ENCODE measurements at regions not wholly inside any gene's neighbourhood (a gene's known extent, or its start where the extent isn't known, plus 50 kb on each side); places are given as distances from the start of the nearest gene placed in this dataset.

GRCh38 chr14:54129850-54130640, 173.4 kb upstream of the BMP4 start:
- no peak for DNase-seq (ENCODE audit: low spot score in 2 of 2)
- intact Hi-C loops (cut with DNase I): loop anchor here (5.0 kb wide), 1 partner anchor 43 kb away; no protein-coding TSS in a partner anchor
- H3K27me3 ChIP-seq: no peaks in the 10 kb centered on the region
- TF ChIP-seq CTCF (IDR thresholded peaks at IDR 0.05): no peak
- H3K4me3 ChIP-seq: no peak overlapping the region
- no peaks in the 10 kb centered on the region for H3K4me1 ChIP-seq
- H3K9me3 ChIP-seq: no peaks in the 10 kb centered on the region
- no peaks in the 10 kb centered on the region for H3K36me3 ChIP-seq
- H3K27ac ChIP-seq: no peak overlapping the region

- no peak overlapping the region for H3K4me3 ChIP-seq
- DNase-seq (ENCODE audit: low spot score in 2 of 2): no peak
- H3K36me3 ChIP-seq: no peaks in the 10 kb centered on the region
- intact Hi-C loops (cut with DNase I): no loop called here
- no peaks in the 10 kb centered on the region for H3K9me3 ChIP-seq
- no peaks in the 10 kb centered on the region for H3K27me3 ChIP-seq
- no peaks in the 10 kb centered on the region for H3K4me1 ChIP-seq
- H3K27ac ChIP-seq: no peak overlapping the region
- TF ChIP-seq CTCF (IDR thresholded peaks at IDR 0.05): no peak
Observed at GRCh38 chr14:54132496-54132895, 175.9 kb upstream of the BMP4 start.

GRCh38 chr14:54133896-54134295, 177.3 kb upstream of the BMP4 start:
- TF ChIP-seq CTCF (IDR thresholded peaks at IDR 0.05): no peak
- Histone ChIP-seq H3K36me3 (no peaks in the 10 kb centered on the region), H3K4me3 (no peak overlapping the region), H3K27me3 (no peaks in the 10 kb centered on the region), H3K9me3 (no peaks in the 10 kb centered on the region), H3K27ac (no peak overlapping the region), H3K4me1 (no peaks in the 10 kb centered on the region)
- no peak for DNase-seq (ENCODE audit: low spot score in 2 of 2)
- intact Hi-C loops (cut with DNase I): no loop called here

- no peaks in the 10 kb centered on the region for H3K4me1 ChIP-seq
- no peaks in the 10 kb centered on the region for H3K27me3 ChIP-seq
- H3K27ac ChIP-seq: no peak overlapping the region
- no peak for DNase-seq (ENCODE audit: low spot score in 2 of 2)
- no peak for TF ChIP-seq CTCF (IDR thresholded peaks at IDR 0.05)
- no peaks in the 10 kb centered on the region for H3K36me3 ChIP-seq
- no peak overlapping the region for H3K4me3 ChIP-seq
- no peaks in the 10 kb centered on the region for H3K9me3 ChIP-seq
- intact Hi-C loops (cut with DNase I): no loop called here
Observed at GRCh38 chr14:54135804-54136280, 179.2 kb upstream of the BMP4 start.

GRCh38 chr14:54136894-54137613, 180.4 kb upstream of the BMP4 start:
- intact Hi-C loops (cut with DNase I): no loop called here
- no peak overlapping the region for H3K27ac ChIP-seq
- no peak for DNase-seq (ENCODE audit: low spot score in 2 of 2)
- H3K27me3 ChIP-seq: no peaks in the 10 kb centered on the region
- H3K9me3 ChIP-seq: no peaks in the 10 kb centered on the region
- H3K4me1 ChIP-seq: no peaks in the 10 kb centered on the region
- no peak for TF ChIP-seq CTCF (IDR thresholded peaks at IDR 0.05)
- no peaks in the 10 kb centered on the region for H3K36me3 ChIP-seq
- no peak overlapping the region for H3K4me3 ChIP-seq
